Gastroesophageal sphincter (tissue), 4 donors: ENCODE measurements at regions not wholly inside any gene's neighbourhood (a gene's known extent, or its start where the extent isn't known, plus 50 kb on each side); places are given as distances from the start of the nearest gene placed in this dataset.

Source experiments
- ATAC-seq: fragments of 150-250 bp; one replicate; pipeline ENCODE4 v1.9.1; 2016; ENCODE audit warnings: mild to moderate bottlenecking, moderate library complexity
- H3K27ac ChIP-seq, 4 donors: fragments of 200-600 bp; sonication (generic) in 3 of 4; 1 replicate in 3 of 4; 2 replicates in 1 of 4; pipeline ENCODE4 v1.5.1; 2016 to 2019
- H3K27me3 ChIP-seq: fragments of 200-600 bp; sonication (generic); one replicate; pipeline ENCODE4 v1.5.1; 2019
- H3K36me3 ChIP-seq, 2 donors: fragments of 200-600 bp; sonication (generic); one replicate each; pipeline ENCODE4 v1.5.1; 2019; ENCODE audit warnings: control low read depth in 1 of 2
- H3K4me1 ChIP-seq, 3 donors: fragments of 200-600 bp; sonication (generic); 1 replicate in 2 of 3; 2 replicates in 1 of 3; pipeline ENCODE4 v1.5.1; 2016 to 2019; ENCODE audit warnings: control low read depth in 2 of 3
- H3K4me3 ChIP-seq, 2 donors: fragments of 200-600 bp; sonication (generic); one replicate each; pipeline ENCODE4 v1.5.1; 2019; ENCODE audit warnings: mild to moderate bottlenecking in 1 of 2, moderate library complexity in 1 of 2
- H3K9me3 ChIP-seq, 3 donors: fragments of 200-600 bp; sonication (generic); one replicate each; pipeline ENCODE4 v1.5.1; 2017 to 2019; ENCODE audit warnings: control low read depth in 2 of 3
- CTCF ChIP-seq, 4 experiments: fragments of 200-600 bp in 2 of 4; fragments of 450-650 bp in 2 of 4; sonication (generic) in 1 of 4; IDR thresholded peaks; one replicate each; pipeline ENCODE4 v1.5.1; 2017 to 2019; ENCODE audit warnings: antibody characterized with exemption in 4 of 4, mild to moderate bottlenecking in 2 of 4, moderate library complexity in 2 of 4
- EP300 ChIP-seq: sonication (generic); formaldehyde crosslinking; IDR thresholded peaks from one replicate; pipeline ENCODE4 v1.6.1; 2017; ENCODE audit warnings: antibody characterized with exemption, mild to moderate bottlenecking
- POLR2A ChIP-seq, 2 donors: fragments of 450-650 bp; IDR thresholded peaks; one replicate each; pipeline ENCODE4 v1.6.1; 2017; ENCODE audit warnings: antibody characterized with exemption in 2 of 2, mild to moderate bottlenecking in 2 of 2, moderate library complexity in 1 of 2
- POLR2AphosphoS5 ChIP-seq: sonication (generic); formaldehyde crosslinking; IDR thresholded peaks from one replicate; pipeline ENCODE4 v1.6.1; 2017; ENCODE audit warnings: antibody characterized with exemption
- WGBS, 2 donors: methylation state at CpG; one replicate each; pipeline ENCODE4 v1.1.5; 2018; ENCODE audit warnings: low coverage in 1 of 2; 5-methylcytosine and 5-hydroxymethylcytosine counted together

- WGBS, 2 donors = 41% methylated on average over 3 of the region's 3 CpGs; no CpG with 5 or more reads in 1 of the 2 donors
- Histone ChIP-seq H3K36me3 (no peaks in the 10 kb centered on the region), H3K4me3 (no peak overlapping the region), H3K4me1 (no peaks in the 10 kb centered on the region), H3K27me3 (no peaks in the 10 kb centered on the region), H3K27ac (no peak overlapping the region), H3K9me3 (no peaks in the 10 kb centered on the region)
- TF ChIP-seq POLR2A (IDR thresholded peaks at IDR 0.05) (no peak), CTCF (IDR thresholded peaks at IDR 0.05) (no peak), EP300 (no peak), POLR2AphosphoS5 (no peak)
- ATAC-seq = no peak
Measured at GRCh38 chr6:55651015-55651414, 72.0 kb upstream of the HMGCLL1 start.

DNA sequence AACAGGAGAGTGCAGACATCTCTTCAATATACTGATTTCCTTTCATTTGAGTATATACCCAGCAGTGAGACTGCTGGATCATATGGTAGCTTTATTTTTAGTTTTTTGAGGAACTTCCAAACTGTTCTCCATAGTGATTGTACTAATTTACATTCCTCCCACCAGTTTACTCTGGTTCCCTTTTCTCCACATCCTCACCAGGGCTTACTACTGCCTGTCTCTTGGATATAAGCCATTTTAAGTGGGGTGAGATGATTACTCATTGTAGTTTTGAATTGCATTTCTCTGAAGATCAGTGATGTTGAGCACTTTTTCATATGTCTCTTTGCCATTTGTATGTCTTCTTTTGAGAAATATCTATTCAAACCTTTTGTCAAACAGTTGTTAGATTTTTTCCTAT is 64.9 kb upstream of the HMGCLL1 start:
- Histone ChIP-seq H3K4me1 (no peaks in the 10 kb centered on the region), H3K36me3 (no peaks in the 10 kb centered on the region), H3K9me3 (peaks cover 0 to 21% (median 0%) of the 10 kb centered on the region in 3 donors), H3K4me3 (no peak overlapping the region), H3K27ac (no peak overlapping the region), H3K27me3 (no peaks in the 10 kb centered on the region)
- no peak for ATAC-seq
- TF ChIP-seq POLR2AphosphoS5 = no peak
- TF ChIP-seq CTCF (IDR thresholded peaks at IDR 0.05) = no peak
- no peak for TF ChIP-seq POLR2A (IDR thresholded peaks at IDR 0.05)
- TF ChIP-seq EP300 = no peak

DNA sequence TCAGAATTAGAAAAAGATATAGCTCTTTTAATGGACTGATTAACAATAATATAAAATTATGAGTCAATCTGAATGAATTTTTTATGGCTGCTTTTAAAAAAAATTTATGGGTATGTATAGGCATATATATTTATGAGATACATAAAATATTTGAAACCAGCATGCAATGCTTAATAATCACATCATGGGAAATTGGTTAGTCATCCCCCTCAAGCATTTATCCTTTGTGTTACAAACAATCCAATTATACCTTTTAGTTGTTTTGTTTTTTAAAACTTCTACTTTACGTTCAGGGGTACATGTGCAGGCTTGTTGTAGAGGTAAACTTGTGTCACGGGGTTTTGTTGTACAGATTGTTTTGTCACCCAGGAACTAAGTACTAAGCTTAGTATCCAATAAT is 63.4 kb upstream of the HMGCLL1 start:
- Histone ChIP-seq H3K4me1 (no peaks in the 10 kb centered on the region), H3K9me3 (peaks cover 0 to 21% (median 0%) of the 10 kb centered on the region in 3 donors), H3K4me3 (no peak overlapping the region), H3K27me3 (no peaks in the 10 kb centered on the region), H3K27ac (no peak overlapping the region), H3K36me3 (no peaks in the 10 kb centered on the region)
- ATAC-seq = no peak
- TF ChIP-seq CTCF (IDR thresholded peaks at IDR 0.05) = no peak
- TF ChIP-seq EP300 = no peak
- no peak for TF ChIP-seq POLR2A (IDR thresholded peaks at IDR 0.05)
- TF ChIP-seq POLR2AphosphoS5 = no peak
- WGBS, 2 donors = 94 to 96% methylated on average over 2 of the region's 2 CpGs

DNA sequence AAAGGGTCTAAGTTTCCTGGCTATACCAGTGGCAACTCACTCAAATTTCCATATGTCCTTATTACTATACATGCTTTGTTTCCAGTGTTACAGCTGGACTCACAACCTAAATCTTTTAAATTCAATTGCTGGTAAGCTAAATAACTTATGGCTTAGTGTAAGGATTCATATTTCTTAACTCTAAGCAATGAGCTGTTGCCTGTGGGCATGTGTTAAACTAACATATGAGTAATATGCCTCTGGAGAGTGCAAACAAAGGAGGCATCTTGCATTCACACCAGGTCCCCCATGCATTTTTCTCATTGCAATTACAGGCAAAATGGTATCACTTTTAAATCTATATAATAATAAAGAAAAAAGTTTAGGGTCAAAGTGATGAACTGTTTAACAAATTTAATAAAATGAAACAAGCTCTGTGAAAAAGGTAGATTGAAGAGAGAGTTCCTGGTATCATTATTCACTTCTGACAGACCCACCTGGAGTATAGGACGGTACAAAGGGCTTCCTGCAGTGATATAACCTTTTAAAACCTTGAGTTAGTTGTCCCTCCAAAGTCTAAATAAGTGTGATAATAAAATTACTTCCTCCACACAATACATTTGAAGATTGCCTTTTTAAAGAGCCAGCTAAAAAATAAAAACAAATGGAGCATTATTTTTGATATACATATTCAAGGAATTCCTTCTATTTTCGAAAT is 57.6 kb upstream of the HMGCLL1 start:
- TF ChIP-seq CTCF (IDR thresholded peaks at IDR 0.05) (no peak), POLR2AphosphoS5 (no peak), EP300 (no peak), POLR2A (IDR thresholded peaks at IDR 0.05) (no peak)
- no peaks in the 10 kb centered on the region for H3K27me3 ChIP-seq
- no peaks in the 10 kb centered on the region for H3K36me3 ChIP-seq
- H3K4me3 ChIP-seq = no peak overlapping the region
- WGBS, 2 donors = 66 to 83% methylated on average over 2 of the region's 2 CpGs
- H3K4me1 ChIP-seq = no peaks in the 10 kb centered on the region
- H3K27ac ChIP-seq = no peak overlapping the region
- H3K9me3 ChIP-seq = no peaks in the 10 kb centered on the region
- no peak for ATAC-seq

DNA sequence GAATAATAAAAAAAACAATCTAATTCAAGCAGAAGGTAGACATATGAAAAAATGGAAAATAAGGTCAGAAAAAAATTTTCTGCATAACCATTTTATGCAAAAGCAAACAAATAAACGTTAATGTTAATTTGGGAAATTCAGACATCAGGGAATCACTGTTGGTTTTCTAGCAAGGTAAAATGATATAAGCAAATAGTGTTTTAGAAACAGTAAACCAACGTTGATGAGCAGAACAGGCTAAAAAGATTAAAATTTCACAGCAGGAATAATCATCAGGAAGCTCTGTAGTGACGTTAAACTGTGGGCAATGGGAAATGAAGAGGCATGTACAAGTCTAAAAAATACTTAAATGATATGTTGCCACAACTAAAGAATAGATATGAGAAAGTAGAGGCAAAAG is 54.5 kb upstream of the HMGCLL1 start:
- H3K27me3 ChIP-seq = no peaks in the 10 kb centered on the region
- no peaks in the 10 kb centered on the region for H3K4me1 ChIP-seq
- no peak for TF ChIP-seq POLR2A (IDR thresholded peaks at IDR 0.05)
- TF ChIP-seq EP300 = no peak
- no peak for TF ChIP-seq CTCF (IDR thresholded peaks at IDR 0.05)
- no peak for TF ChIP-seq POLR2AphosphoS5
- no peaks in the 10 kb centered on the region for H3K9me3 ChIP-seq
- H3K36me3 ChIP-seq = no peaks in the 10 kb centered on the region
- WGBS, 2 donors = 80 to 86% methylated on average over 3 of the region's 3 CpGs
- no peak overlapping the region for H3K27ac ChIP-seq
- no peak overlapping the region for H3K4me3 ChIP-seq
- ATAC-seq = no peak
